HFF-Myc (cell line): ENCODE measurements at regions not wholly inside any gene's neighbourhood (a gene's known extent, or its start where the extent isn't known, plus 50 kb on each side); places are given as distances from the start of the nearest gene placed in this dataset.

Experiments
- DNase-seq: peaks from one replicate; pipeline ENCODE4 v3.0.0-alpha.2; 2011; ENCODE audit warnings: low read depth; ENCODE audit errors: extremely low read depth
- H3K4me3 ChIP-seq: replicated peaks from 2 replicates; pipeline ENCODE4 v1.5.1; 2011; ENCODE audit warnings: low read depth, mild to moderate bottlenecking, control low read depth, low read length
- CTCF ChIP-seq: IDR thresholded peaks from 2 replicates; pipeline ENCODE4 v1.5.1; 2012; ENCODE audit warnings: mild to moderate bottlenecking, low read depth, low read length, control low read depth; ENCODE audit errors: missing control alignments

- TF ChIP-seq CTCF = no peak
- no peak for DNase-seq
- no peak overlapping the region for H3K4me3 ChIP-seq
Measured at GRCh38 chr1:172973424-172973823, 77.3 kb downstream of the TNFSF18 start.

- DNase-seq = no peak
- no peak for TF ChIP-seq CTCF
- no peak overlapping the region for H3K4me3 ChIP-seq
Measured at GRCh38 chr1:172976222-172977041, 74.3 kb downstream of the TNFSF18 start.

- DNase-seq = no peak
- H3K4me3 ChIP-seq = no peak overlapping the region
- TF ChIP-seq CTCF = no peak
Measured at GRCh38 chr1:172977296-172978017, 73.3 kb downstream of the TNFSF18 start.

- TF ChIP-seq CTCF = no peak
- no peak for DNase-seq
- no peak overlapping the region for H3K4me3 ChIP-seq
Measured at GRCh38 chr1:172978595-172978994, 72.1 kb downstream of the TNFSF18 start.

- DNase-seq = no peak
- no peak overlapping the region for H3K4me3 ChIP-seq
- TF ChIP-seq CTCF = no peak
Measured at GRCh38 chr1:172979828-172980227, 70.9 kb downstream of the TNFSF18 start.

- no peak for DNase-seq
- no peak overlapping the region for H3K4me3 ChIP-seq
Measured at GRCh38 chr1:172980456-172980855, 70.3 kb downstream of the TNFSF18 start.

More at GRCh38 chr1:172980456-172980855, 70.3 kb downstream of the TNFSF18 start:
- TF ChIP-seq CTCF = no peak
